Lower lobe of right lung (tissue), 2 donors: ENCODE measurements at regions not wholly inside any gene's neighbourhood (a gene's known extent, or its start where the extent isn't known, plus 50 kb on each side); places are given as distances from the start of the nearest gene placed in this dataset.

Experiments
- ATAC-seq, 2 donors: fragments of 200-7000 bp; cut with Tn5 transposase; one replicate each; pipeline ENCODE4 v1.9.1; 2020 to 2022; ENCODE audit warnings: mild to moderate bottlenecking in 2 of 2, moderate library complexity in 2 of 2
- DNase-seq: peaks from one replicate; pipeline ENCODE4 v3.0.0-alpha.2; 2020
- H3K27ac ChIP-seq: fragments of 200-600 bp; one replicate; pipeline ENCODE4 v1.8.0; 2022
- H3K27me3 ChIP-seq: fragments of 200-600 bp; one replicate; pipeline ENCODE4 v1.8.0; 2022; ENCODE audit warnings: low read depth
- H3K36me3 ChIP-seq: fragments of 200-600 bp; one replicate; pipeline ENCODE4 v1.8.0; 2022; ENCODE audit warnings: mild to moderate bottlenecking
- H3K4me1 ChIP-seq: fragments of 200-600 bp; one replicate; pipeline ENCODE4 v1.8.0; 2022
- H3K4me3 ChIP-seq: fragments of 200-600 bp; one replicate; pipeline ENCODE4 v1.8.0; 2022; ENCODE audit warnings: mild to moderate bottlenecking
- H3K9me3 ChIP-seq: fragments of 200-600 bp; one replicate; pipeline ENCODE4 v1.8.0; 2022
- CTCF ChIP-seq: fragments of 200-600 bp; IDR thresholded peaks from one replicate; pipeline ENCODE4 v1.8.0; 2022; ENCODE audit warnings: antibody characterized with exemption, mild to moderate bottlenecking
- intact Hi-C: fragments of 100-400 bp; cut with DNase I; formaldehyde crosslinking; loops from one replicate; pipeline ENCODE4 v1.11.0; 2022
- donor health status: DM: no; HTN: yes; CAD: no; lungs with severe emphysema.

GRCh38 chr2:64869126-64869525, 120.1 kb upstream of the SLC1A4 start:
- H3K9me3 ChIP-seq, result no peaks in the 10 kb centered on the region
- intact Hi-C loops, result loop anchor here (10.0 kb wide), 2 partner anchors 224 to 284 kb away; no protein-coding TSS in a partner anchor
- H3K36me3 ChIP-seq, result no peaks in the 10 kb centered on the region
- H3K4me1 ChIP-seq, result peaks cover 20% of the 10 kb centered on the region
- no peak overlapping the region for H3K27ac ChIP-seq
- DNase-seq, result no peak
- no peak for TF ChIP-seq CTCF
- no peak overlapping the region for H3K4me3 ChIP-seq
- no peaks in the 10 kb centered on the region for H3K27me3 ChIP-seq
- ATAC-seq, result no peak

GRCh38 chr2:64873472-64873924, 115.7 kb upstream of the SLC1A4 start:
- Histone ChIP-seq H3K27me3 (no peaks in the 10 kb centered on the region), H3K36me3 (no peaks in the 10 kb centered on the region), H3K27ac (no peak overlapping the region), H3K4me3 (peak overlapping the region; percentile 33), H3K9me3 (no peaks in the 10 kb centered on the region), H3K4me1 (peaks cover 15% of the 10 kb centered on the region)
- intact Hi-C loops, result no loop called here
- TF ChIP-seq CTCF, result peak; percentile 97
- ATAC-seq, result peak; percentile 95
- peak; percentile 89 for DNase-seq

GRCh38 chr2:64874593-64874992, 114.6 kb upstream of the SLC1A4 start:
- no peak overlapping the region for H3K27ac ChIP-seq
- no peak for DNase-seq
- intact Hi-C loops, result no loop called here

GRCh38 chr2:64875368-64875767, 113.8 kb upstream of the SLC1A4 start:
- Histone ChIP-seq H3K4me1 (peaks cover 15% of the 10 kb centered on the region), H3K36me3 (no peaks in the 10 kb centered on the region), H3K27me3 (no peaks in the 10 kb centered on the region), H3K27ac (no peak overlapping the region), H3K9me3 (no peaks in the 10 kb centered on the region), H3K4me3 (no peak overlapping the region)
- intact Hi-C loops, result no loop called here
- DNase-seq, result no peak
- TF ChIP-seq CTCF, result no peak
- no peak for ATAC-seq

More at GRCh38 chr2:64874593-64874992, 114.6 kb upstream of the SLC1A4 start:
- Histone ChIP-seq H3K4me1 (peaks cover 15% of the 10 kb centered on the region), H3K4me3 (no peak overlapping the region), H3K27me3 (no peaks in the 10 kb centered on the region), H3K9me3 (no peaks in the 10 kb centered on the region), H3K36me3 (no peaks in the 10 kb centered on the region)
- TF ChIP-seq CTCF, result no peak
- no peak for ATAC-seq

- Histone ChIP-seq H3K36me3 (no peaks in the 10 kb centered on the region), H3K27me3 (no peaks in the 10 kb centered on the region), H3K4me1 (peaks cover 15% of the 10 kb centered on the region), H3K9me3 (no peaks in the 10 kb centered on the region), H3K4me3 (no peak overlapping the region), H3K27ac (no peak overlapping the region)
- DNase-seq (no peak), ATAC-seq (peak; percentile 53 to 55)
- no peak for TF ChIP-seq CTCF
- intact Hi-C loops, result no loop called here
These were observed 113.0 kb upstream of the SLC1A4 start for GRCh38 chr2:64876137-64876647.
